AG04450 (cell line): ENCODE measurements at regions not wholly inside any gene's neighbourhood (a gene's known extent, or its start where the extent isn't known, plus 50 kb on each side); places are given as distances from the start of the nearest gene placed in this dataset.

Experiments
- CTCF ChIA-PET: fragments of 300-600, 350-600 bp; formaldehyde crosslinking; extraction: SDS; loops from one replicate; lab custom pipeline; 2022; ENCODE audit warnings: antibody characterized with exemption, inconsistent platforms; lab: Charles Lee
- POLR2A ChIA-PET: fragments of 350-600 bp; formaldehyde crosslinking; extraction: SDS; loops from one replicate; lab custom pipeline; 2021; ENCODE audit warnings: antibody characterized with exemption, inconsistent platforms; lab: Yijun Ruan, JAX
- DNase-seq: peaks from one replicate; pipeline ENCODE4 v3.0.0-alpha.2; 2011; ENCODE audit warnings: low read depth, low spot score
- H3K27ac ChIP-seq: one replicate; pipeline ENCODE4 v1.5.1; 2012; ENCODE audit warnings: low read depth, low read length, control low read depth
- H3K27me3 ChIP-seq: one replicate; pipeline ENCODE4 v1.6.0; 2012; ENCODE audit warnings: low read length; ENCODE audit not compliant: control insufficient read depth, insufficient read depth
- H3K4me3 ChIP-seq: 2 replicates; pipeline ENCODE4 v1.5.1; 2011; ENCODE audit warnings: mild to moderate bottlenecking, low read depth, low read length, control low read depth
- H3K9me3 ChIP-seq: 2 replicates; pipeline ENCODE4 v1.5.1; 2012; ENCODE audit warnings: low read length; ENCODE audit not compliant: control insufficient read depth, insufficient read depth
- CTCF ChIP-seq: IDR thresholded peaks from 2 replicates; pipeline ENCODE4 v1.5.1; 2011; ENCODE audit warnings: low read depth, low read length, control low read depth, inconsistent platforms

- no peak for DNase-seq
- no peak overlapping the region for H3K27ac ChIP-seq
- no peaks in the 10 kb centered on the region for H3K9me3 ChIP-seq
- ChIA-PET POLR2A (no interaction called here), CTCF (no interaction called here)
- no peaks in the 10 kb centered on the region for H3K27me3 ChIP-seq
- no peak for TF ChIP-seq CTCF
- H3K4me3 ChIP-seq: no peak overlapping the region
Measured at GRCh38 chr3:187448674-187449073, 80.5 kb downstream of the RTP4 start.

GRCh38 chr3:187447737-187448136 is 79.6 kb downstream of the RTP4 start:
- Histone ChIP-seq H3K27ac (no peak overlapping the region), H3K9me3 (no peaks in the 10 kb centered on the region), H3K4me3 (no peak overlapping the region), H3K27me3 (no peaks in the 10 kb centered on the region)
- POLR2A ChIA-PET: no interaction called here
- CTCF ChIA-PET: no interaction called here
- no peak for DNase-seq
- no peak for TF ChIP-seq CTCF

GRCh38 chr3:187445356-187445755 is 77.2 kb downstream of the RTP4 start:
- Histone ChIP-seq H3K27me3 (no peaks in the 10 kb centered on the region), H3K4me3 (no peak overlapping the region), H3K27ac (no peak overlapping the region), H3K9me3 (no peaks in the 10 kb centered on the region)
- DNase-seq: no peak
- ChIA-PET POLR2A (no interaction called here), CTCF (no interaction called here)
- no peak for TF ChIP-seq CTCF

GRCh38 chr3:187434524-187434923 is 66.3 kb downstream of the RTP4 start:
- no peak overlapping the region for H3K4me3 ChIP-seq
- POLR2A ChIA-PET: no interaction called here
- no peak for TF ChIP-seq CTCF
- no peaks in the 10 kb centered on the region for H3K9me3 ChIP-seq
- H3K27me3 ChIP-seq: peaks cover 2% of the 10 kb centered on the region
- CTCF ChIA-PET: interaction anchor here (1.1 kb wide), 1 partner anchor 245 kb away, joined by 3 read pairs; no protein-coding TSS in a partner anchor
- no peak for DNase-seq
- H3K27ac ChIP-seq: no peak overlapping the region

- ChIA-PET POLR2A (no interaction called here), CTCF (no interaction called here)
- H3K4me3 ChIP-seq: no peak overlapping the region
- no peaks in the 10 kb centered on the region for H3K27me3 ChIP-seq
- TF ChIP-seq CTCF: peak; percentile 3; the same call in 1 of the 2 replicates
- no peaks in the 10 kb centered on the region for H3K9me3 ChIP-seq
- DNase-seq: no peak
- no peak overlapping the region for H3K27ac ChIP-seq
Measured at GRCh38 chr3:187430576-187430975, 62.4 kb downstream of the RTP4 start.
